ENCODE measurements at regions not wholly inside any gene's neighbourhood (a gene's known extent, or its start where the extent isn't known, plus 50 kb on each side); places are given as distances from the start of the nearest gene placed in this dataset.

- TF ChIP-seq CTCF (conservative IDR thresholded peaks at IDR 0.05; ENCODE audit: low read length): no peak
- TF ChIP-seq EZH2phosphoT487 (IDR thresholded peaks at IDR 0.05; ENCODE audit: borderline replicate concordance): no peak
These were observed 66.3 kb downstream of the RTP4 start for GRCh38 chr3:187434524-187434923.

All from Loucy (cell line).